HEK293 (cell line): ENCODE measurements at regions not wholly inside any gene's neighbourhood (a gene's known extent, or its start where the extent isn't known, plus 50 kb on each side); places are given as distances from the start of the nearest gene placed in this dataset.
A peak's percentile ranks its signal among the peaks of the same experiment; 100 is the strongest.

Experiments
- CTCF ChIA-PET: fragments of 350-600 bp; formaldehyde crosslinking; extraction: SDS; loops from one replicate; lab custom pipeline; 2021; ENCODE audit warnings: antibody characterized with exemption; lab: Yijun Ruan, JAX
- POLR2A ChIA-PET: fragments of 300-600 bp; formaldehyde crosslinking; extraction: SDS; loops from one replicate; lab custom pipeline; 2020; ENCODE audit warnings: antibody characterized with exemption, inconsistent platforms; lab: Yijun Ruan, JAX
- H3K27ac ChIP-seq: fragments of 200-500 bp; sonication (Bioruptor generic); 2 replicates; pipeline ENCODE4 v1.5.1; 2014; ENCODE audit warnings: low read depth, low read length, control low read depth, inconsistent platforms; ENCODE audit errors: extremely low read depth
- H3K36me3 ChIP-seq, 2 experiments: fragments of 200-500 bp in 1 of 2; sonication (Bioruptor generic) in 1 of 2; 1 replicate in 1 of 2; 2 replicates in 1 of 2; pipeline ENCODE4 v1.5.1; 2014 to 2017; ENCODE audit warnings: inconsistent platforms in 2 of 2, low read length in 2 of 2; ENCODE audit not compliant: control insufficient read depth in 2 of 2, insufficient read depth in 1 of 2
- H3K4me1 ChIP-seq: fragments of 200-500 bp; sonication (Bioruptor generic); 2 replicates; pipeline ENCODE4 v1.5.1; 2014; ENCODE audit warnings: mild to moderate bottlenecking, low read length, inconsistent platforms; ENCODE audit not compliant: control insufficient read depth, insufficient read depth
- H3K4me3 ChIP-seq: 2 replicates; pipeline ENCODE4 v1.5.1; 2011; ENCODE audit warnings: low read depth, mild to moderate bottlenecking, control low read depth, low read length, moderate library complexity
- H3K9me3 ChIP-seq: fragments of 200-500 bp; sonication (Bioruptor generic); 2 replicates; pipeline ENCODE4 v1.5.1; 2014; ENCODE audit warnings: low read depth, low read length, inconsistent platforms; ENCODE audit not compliant: control insufficient read depth, insufficient read depth
- BCL11B ChIP-seq: fragments of 450-650 bp; formaldehyde crosslinking; IDR thresholded peaks from 2 replicates; pipeline ENCODE4 v1.5.1; 2016; ENCODE audit warnings: low read depth, missing biosample characterization, missing genetic modification characterization
- GLI2 ChIP-seq: fragments of 450-650 bp; formaldehyde crosslinking; IDR thresholded peaks from 2 replicates; pipeline ENCODE4; 2017; ENCODE audit warnings: missing biosample characterization, missing genetic modification characterization, low read depth, borderline replicate concordance
- REPIN1 ChIP-seq: fragments of 450-650 bp; formaldehyde crosslinking; IDR thresholded peaks from 2 replicates; pipeline ENCODE4 v1.5.1; 2017; ENCODE audit warnings: missing biosample characterization, missing genetic modification characterization, low read depth
- SALL2 ChIP-seq: fragments of 450-650 bp; formaldehyde crosslinking; IDR thresholded peaks from 2 replicates; pipeline ENCODE4 v1.5.0; 2017; ENCODE audit warnings: missing biosample characterization, mild to moderate bottlenecking, missing genetic modification characterization, borderline replicate concordance
- SCRT1 ChIP-seq: fragments of 450-650 bp; formaldehyde crosslinking; IDR thresholded peaks from 2 replicates; pipeline ENCODE4 v1.5.1; 2016; ENCODE audit warnings: missing biosample characterization, missing genetic modification characterization, borderline replicate concordance
- SETDB1 ChIP-seq: IDR thresholded peaks from one replicate; pipeline ENCODE4 v1.6.1; 2017; ENCODE audit warnings: mild to moderate bottlenecking, low read length, moderate library complexity, mixed read lengths; ENCODE audit not compliant: insufficient read length
- YY1 ChIP-seq: fragments of 450-650 bp; formaldehyde crosslinking; IDR thresholded peaks from 2 replicates; pipeline ENCODE4 v1.5.1; 2018; ENCODE audit warnings: missing biosample characterization, missing genetic modification characterization
- YY2 ChIP-seq: fragments of 450-650 bp; formaldehyde crosslinking; IDR thresholded peaks from 2 replicates; pipeline ENCODE4 v1.5.1; 2016; ENCODE audit warnings: missing biosample characterization, missing genetic modification characterization
- ZFP3 ChIP-seq: fragments of 450-650 bp; formaldehyde crosslinking; IDR thresholded peaks from 2 replicates; pipeline ENCODE4 v1.5.1; 2016; ENCODE audit warnings: low read depth, missing biosample characterization, missing genetic modification characterization
- ZNF138 ChIP-seq: fragments of 450-650 bp; formaldehyde crosslinking; IDR thresholded peaks from 2 replicates; pipeline ENCODE4 v1.5.1; 2016; ENCODE audit warnings: missing biosample characterization, missing genetic modification characterization, borderline replicate concordance
- ZNF16 ChIP-seq: fragments of 450-650 bp; formaldehyde crosslinking; IDR thresholded peaks from 2 replicates; pipeline ENCODE4 v1.5.1; 2016; ENCODE audit warnings: low read depth, missing biosample characterization, missing genetic modification characterization
- ZNF433 ChIP-seq: fragments of 450-650 bp; formaldehyde crosslinking; IDR thresholded peaks from 2 replicates; pipeline ENCODE4 v1.5.1; 2016; ENCODE audit warnings: missing biosample characterization, missing genetic modification characterization, low read depth
- ZNF560 ChIP-seq: fragments of 450-650 bp; formaldehyde crosslinking; IDR thresholded peaks from 2 replicates; pipeline ENCODE4 v1.5.1; 2017; ENCODE audit warnings: missing biosample characterization, missing genetic modification characterization, borderline replicate concordance
- ZNF664 ChIP-seq: fragments of 450-650 bp; formaldehyde crosslinking; IDR thresholded peaks from 2 replicates; pipeline ENCODE4 v1.5.1; 2016; ENCODE audit warnings: missing biosample characterization, missing genetic modification characterization
- ZNF777 ChIP-seq: fragments of 450-650 bp; formaldehyde crosslinking; IDR thresholded peaks from 2 replicates; pipeline ENCODE4 v1.5.1; 2017; ENCODE audit warnings: missing biosample characterization, missing genetic modification characterization, borderline replicate concordance
- ZSCAN16 ChIP-seq: fragments of 450-650 bp; formaldehyde crosslinking; IDR thresholded peaks from 2 replicates; pipeline ENCODE4 v1.5.1; 2016; ENCODE audit warnings: missing biosample characterization, missing genetic modification characterization
- TF ChIP-seq, protein P1 (sequence below): fragments of 450-650 bp; formaldehyde crosslinking; IDR thresholded peaks from 2 replicates; pipeline ENCODE4 v1.5.1; 2017; ENCODE audit warnings: missing biosample characterization, missing genetic modification characterization
- TF ChIP-seq, protein P2 (sequence below): fragments of 450-650 bp; formaldehyde crosslinking; IDR thresholded peaks from 2 replicates; pipeline ENCODE4; 2016; ENCODE audit warnings: missing biosample characterization, missing genetic modification characterization
- TF ChIP-seq, protein P3 (sequence below): fragments of 450-650 bp; formaldehyde crosslinking; IDR thresholded peaks from 2 replicates; pipeline ENCODE4 v1.5.1; 2016; ENCODE audit warnings: missing biosample characterization, missing genetic modification characterization

DNA sequence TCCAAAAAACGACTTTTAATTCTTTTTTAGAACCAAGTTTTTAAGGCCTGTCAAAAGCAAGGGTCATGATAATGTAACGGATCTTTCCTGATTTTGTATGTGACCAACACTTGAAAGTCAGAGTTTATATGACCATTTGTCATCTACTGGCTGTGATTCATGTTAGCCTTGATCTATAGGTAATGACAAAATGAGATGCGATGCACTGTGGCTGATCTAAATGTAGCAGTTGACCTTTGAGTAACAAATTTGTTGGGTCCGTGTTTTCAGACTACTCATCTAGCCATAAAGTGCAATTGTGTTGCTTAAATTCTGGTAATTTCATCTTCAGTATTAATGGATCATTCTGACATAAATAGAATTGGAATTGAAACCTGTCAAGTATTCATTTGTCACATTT is 202.5 kb downstream of the PCDH7 start:
- peaks cover 0 to 3% of the 10 kb centered on the region in 2 experiments; a peak in 1 of 3 replicates for H3K36me3 ChIP-seq

DNA sequence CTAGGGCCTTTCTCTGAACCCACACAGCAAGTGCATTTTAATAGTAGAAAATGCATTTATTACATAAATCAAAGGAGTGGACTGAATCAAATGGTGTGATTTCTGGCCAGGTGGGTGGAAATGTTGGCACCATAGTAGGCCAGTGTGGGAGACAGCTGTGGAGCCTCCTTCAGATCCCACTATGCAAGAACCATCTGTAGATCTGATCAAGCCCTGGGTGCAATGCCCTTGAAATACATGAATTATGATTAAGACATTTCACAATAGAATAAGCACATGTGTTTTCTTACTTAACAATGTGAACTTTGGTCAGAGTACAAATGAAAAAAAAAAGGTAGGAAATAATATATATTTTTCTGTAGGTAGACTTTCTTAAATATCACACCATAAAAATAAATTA is 204.3 kb downstream of the PCDH7 start:
- ChIA-PET POLR2A (no interaction called here), CTCF (no interaction called here)
- Histone ChIP-seq H3K36me3 (peaks cover 0 to 3% of the 10 kb centered on the region in 2 experiments; a peak in 1 of 3 replicates), H3K4me3 (no peak overlapping the region), H3K9me3 (no peaks in the 10 kb centered on the region), H3K4me1 (no peaks in the 10 kb centered on the region), H3K27ac (no peak overlapping the region)
- TF ChIP-seq SALL2 (tag by site-specific recombination), result no peak
- no peak for TF ChIP-seq YY2
- TF ChIP-seq BCL11B (tag by site-specific recombination), result no peak
- no peak for TF ChIP-seq YY1 (tag by site-specific recombination)
- no peak for TF ChIP-seq ZFP3 (tag by site-specific recombination)
- TF ChIP-seq ZSCAN16 (tag by site-specific recombination), result no peak
- no peak for TF ChIP-seq ZNF138 (tag by site-specific recombination)

More for the DNA sequence above, 202.5 kb downstream of the PCDH7 start:
- no peak for TF ChIP-seq SETDB1
- TF ChIP-seq ZNF777 (tag by site-specific recombination), result no peak
- peak; percentile 48; the same call in 1 of the 2 replicates for TF ChIP-seq ZNF664
- no peak for TF ChIP-seq SCRT1 (tag by site-specific recombination)
- TF ChIP-seq, all 188 proteins: peak for 1
- Histone ChIP-seq H3K9me3 (no peaks in the 10 kb centered on the region), H3K4me1 (no peaks in the 10 kb centered on the region), H3K27ac (no peak overlapping the region), H3K4me3 (no peak overlapping the region)
- ChIA-PET POLR2A (no interaction called here), CTCF (no interaction called here)

DNA sequence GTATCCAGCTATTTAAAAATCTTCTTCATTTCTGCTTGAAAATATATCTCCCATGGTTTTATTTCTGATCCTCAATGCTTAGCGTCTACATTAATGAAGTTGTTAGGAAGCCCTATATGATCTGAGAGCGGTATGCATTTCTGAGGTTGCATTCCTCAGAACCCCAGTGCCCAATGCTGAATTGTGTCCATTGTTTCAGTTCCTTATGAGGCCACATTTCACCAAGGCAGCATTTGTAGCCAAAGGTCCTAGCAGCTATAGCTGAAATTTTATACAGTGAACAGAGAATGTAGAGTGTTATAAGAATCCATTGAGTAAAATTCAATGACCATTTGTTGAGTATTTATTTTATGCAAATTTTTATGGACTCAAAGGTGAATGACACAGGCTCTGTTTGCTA is 209.5 kb downstream of the PCDH7 start:
- H3K27ac ChIP-seq, result no peak overlapping the region
- TF ChIP-seq, protein P1, sequence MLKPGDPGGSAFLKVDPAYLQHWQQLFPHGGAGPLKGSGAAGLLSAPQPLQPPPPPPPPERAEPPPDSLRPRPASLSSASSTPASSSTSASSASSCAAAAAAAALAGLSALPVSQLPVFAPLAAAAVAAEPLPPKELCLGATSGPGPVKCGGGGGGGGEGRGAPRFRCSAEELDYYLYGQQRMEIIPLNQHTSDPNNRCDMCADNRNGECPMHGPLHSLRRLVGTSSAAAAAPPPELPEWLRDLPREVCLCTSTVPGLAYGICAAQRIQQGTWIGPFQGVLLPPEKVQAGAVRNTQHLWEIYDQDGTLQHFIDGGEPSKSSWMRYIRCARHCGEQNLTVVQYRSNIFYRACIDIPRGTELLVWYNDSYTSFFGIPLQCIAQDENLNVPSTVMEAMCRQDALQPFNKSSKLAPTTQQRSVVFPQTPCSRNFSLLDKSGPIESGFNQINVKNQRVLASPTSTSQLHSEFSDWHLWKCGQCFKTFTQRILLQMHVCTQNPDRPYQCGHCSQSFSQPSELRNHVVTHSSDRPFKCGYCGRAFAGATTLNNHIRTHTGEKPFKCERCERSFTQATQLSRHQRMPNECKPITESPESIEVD (tag by site-specific recombination), result no peak
- TF ChIP-seq GLI2 (tag by site-specific recombination) (no peak), REPIN1 (tag by site-specific recombination) (no peak), ZNF560 (tag by site-specific recombination) (no peak)
- TF ChIP-seq, protein P2, sequence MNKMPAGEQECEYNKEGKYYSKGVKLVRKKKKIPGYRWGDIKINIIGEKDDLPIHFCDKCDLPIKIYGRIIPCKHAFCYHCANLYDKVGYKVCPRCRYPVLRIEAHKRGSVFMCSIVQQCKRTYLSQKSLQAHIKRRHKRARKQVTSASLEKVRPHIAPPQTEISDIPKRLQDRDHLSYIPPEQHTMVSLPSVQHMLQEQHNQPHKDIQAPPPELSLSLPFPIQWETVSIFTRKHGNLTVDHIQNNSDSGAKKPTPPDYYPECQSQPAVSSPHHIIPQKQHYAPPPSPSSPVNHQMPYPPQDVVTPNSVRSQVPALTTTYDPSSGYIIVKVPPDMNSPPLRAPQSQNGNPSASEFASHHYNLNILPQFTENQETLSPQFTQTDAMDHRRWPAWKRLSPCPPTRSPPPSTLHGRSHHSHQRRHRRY, result no peak
- CTCF ChIA-PET, result no interaction called here
- H3K4me1 ChIP-seq, result no peaks in the 10 kb centered on the region; the same call in 1 of the 2 replicates
- no peaks in the 10 kb centered on the region for H3K9me3 ChIP-seq
- POLR2A ChIA-PET, result no interaction called here
- H3K36me3 ChIP-seq, result no peaks in the 10 kb centered on the region
- no peak overlapping the region for H3K4me3 ChIP-seq

DNA sequence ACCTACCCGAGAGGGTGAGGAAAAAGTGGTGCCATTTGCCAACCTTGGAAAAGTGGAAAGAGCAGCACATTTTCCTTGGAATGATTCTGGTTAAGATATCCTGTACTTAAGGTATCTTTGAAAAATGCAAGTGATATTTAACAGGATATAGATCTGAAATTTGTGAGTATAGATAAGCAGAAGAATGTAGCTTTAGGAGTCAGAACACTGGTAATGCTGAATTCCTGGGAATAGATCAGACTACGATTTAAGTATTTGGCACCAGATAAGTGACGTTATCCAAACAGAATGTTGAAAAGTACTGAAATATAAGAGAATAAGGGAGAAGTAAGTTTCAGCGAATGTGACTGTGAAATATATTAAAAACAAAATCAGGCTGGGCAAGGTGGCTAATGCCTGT is 210.1 kb downstream of the PCDH7 start:
- no peak for TF ChIP-seq ZNF16 (tag by site-specific recombination)
- TF ChIP-seq ZNF433, result no peak
- TF ChIP-seq, protein P3, sequence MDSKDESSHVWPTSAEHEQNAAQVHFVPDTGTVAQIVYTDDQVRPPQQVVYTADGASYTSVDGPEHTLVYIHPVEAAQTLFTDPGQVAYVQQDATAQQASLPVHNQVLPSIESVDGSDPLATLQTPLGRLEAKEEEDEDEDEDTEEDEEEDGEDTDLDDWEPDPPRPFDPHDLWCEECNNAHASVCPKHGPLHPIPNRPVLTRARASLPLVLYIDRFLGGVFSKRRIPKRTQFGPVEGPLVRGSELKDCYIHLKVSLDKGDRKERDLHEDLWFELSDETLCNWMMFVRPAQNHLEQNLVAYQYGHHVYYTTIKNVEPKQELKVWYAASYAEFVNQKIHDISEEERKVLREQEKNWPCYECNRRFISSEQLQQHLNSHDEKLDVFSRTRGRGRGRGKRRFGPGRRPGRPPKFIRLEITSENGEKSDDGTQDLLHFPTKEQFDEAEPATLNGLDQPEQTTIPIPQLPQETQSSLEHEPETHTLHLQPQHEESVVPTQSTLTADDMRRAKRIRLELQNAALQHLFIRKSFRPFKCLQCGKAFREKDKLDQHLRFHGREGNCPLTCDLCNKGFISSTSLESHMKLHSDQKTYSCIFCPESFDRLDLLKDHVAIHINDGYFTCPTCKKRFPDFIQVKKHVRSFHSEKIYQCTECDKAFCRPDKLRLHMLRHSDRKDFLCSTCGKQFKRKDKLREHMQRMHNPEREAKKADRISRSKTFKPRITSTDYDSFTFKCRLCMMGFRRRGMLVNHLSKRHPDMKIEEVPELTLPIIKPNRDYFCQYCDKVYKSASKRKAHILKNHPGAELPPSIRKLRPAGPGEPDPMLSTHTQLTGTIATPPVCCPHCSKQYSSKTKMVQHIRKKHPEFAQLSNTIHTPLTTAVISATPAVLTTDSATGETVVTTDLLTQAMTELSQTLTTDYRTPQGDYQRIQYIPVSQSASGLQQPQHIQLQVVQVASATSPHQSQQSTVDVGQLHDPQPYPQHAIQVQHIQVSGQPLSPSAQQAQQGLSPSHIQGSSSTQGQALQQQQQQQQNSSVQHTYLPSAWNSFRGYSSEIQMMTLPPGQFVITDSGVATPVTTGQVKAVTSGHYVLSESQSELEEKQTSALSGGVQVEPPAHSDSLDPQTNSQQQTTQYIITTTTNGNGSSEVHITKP (tag by site-specific recombination), result peak; percentile 58; the same call in 1 of the 2 replicates
- TF ChIP-seq, all 188 proteins: peak for 1
- CTCF ChIA-PET, result no interaction called here
- POLR2A ChIA-PET, result no interaction called here
- Histone ChIP-seq H3K4me1 (no peaks in the 10 kb centered on the region; the same call in 1 of the 2 replicates), H3K36me3 (no peaks in the 10 kb centered on the region), H3K4me3 (no peak overlapping the region), H3K9me3 (no peaks in the 10 kb centered on the region), H3K27ac (no peak overlapping the region)
